CD14-positive monocyte (primary cell): ENCODE measurements at regions not wholly inside any gene's neighbourhood (a gene's known extent, or its start where the extent isn't known, plus 50 kb on each side); places are given as distances from the start of the nearest gene placed in this dataset.

Experiments used
- DNase-seq, 3 donors: peaks; one replicate each; pipeline ENCODE4 v3.0.0-alpha.2; 2011 to 2022
- H2AFZ ChIP-seq: 2 replicates; pipeline ENCODE4 v1.6.0; 2012; ENCODE audit warnings: mild to moderate bottlenecking, low read depth, low read length, inconsistent platforms; ENCODE audit not compliant: insufficient read depth, poor library complexity, severe bottlenecking
- H3K27ac ChIP-seq, 2 donors: 1 replicate in 1 of 2; 2 replicates in 1 of 2; pipeline ENCODE4 v1.5.1; 2012 to 2013; ENCODE audit warnings: low read length in 2 of 2, control low read depth in 1 of 2, inconsistent platforms in 1 of 2, low read depth in 1 of 2, mild to moderate bottlenecking in 1 of 2
- H3K27me3 ChIP-seq, 2 donors: one replicate each; pipeline versions ENCODE4 v1.6.0 to v1.6.1; 2011 to 2013; ENCODE audit warnings: low read length in 2 of 2; ENCODE audit not compliant: control insufficient read depth in 2 of 2, insufficient read depth in 2 of 2
- H3K36me3 ChIP-seq, 2 donors: replicated peaks in 1 of 2; 1 replicate in 1 of 2; 2 replicates in 1 of 2; pipeline versions ENCODE4 v1.5.1 to v1.6.1; 2012 to 2013; ENCODE audit warnings: low read length in 2 of 2, control low read depth in 1 of 2, inconsistent platforms in 1 of 2, mild to moderate bottlenecking in 1 of 2; ENCODE audit not compliant: insufficient read depth in 2 of 2, control insufficient read depth in 1 of 2
- H3K4me1 ChIP-seq, 2 donors: 1 replicate in 1 of 2; 2 replicates in 1 of 2; pipeline versions ENCODE4 v1.5.1 to v1.6.1; 2012 to 2013; ENCODE audit warnings: low read length in 2 of 2, control low read depth in 1 of 2, inconsistent platforms in 1 of 2, mild to moderate bottlenecking in 1 of 2, moderate library complexity in 1 of 2; ENCODE audit not compliant: insufficient read depth in 2 of 2, control insufficient read depth in 1 of 2
- H3K4me2 ChIP-seq: replicated peaks from 2 replicates; pipeline ENCODE3; 2012; ENCODE audit warnings: low read length, moderate library complexity, mild to moderate bottlenecking; ENCODE audit not compliant: poor library complexity, severe bottlenecking; ENCODE audit errors: extremely low read depth
- H3K4me3 ChIP-seq, 3 experiments: fragments of 200-600 bp in 1 of 3; sonication (generic) in 1 of 3; replicated peaks in 1 of 3; 1 replicate in 2 of 3; 2 replicates in 1 of 3; pipeline ENCODE4 v1.5.1; 2011 to 2013; ENCODE audit warnings: low read length in 3 of 3, mild to moderate bottlenecking in 3 of 3, control low read depth in 2 of 3, low read depth in 2 of 3, inconsistent platforms in 1 of 3, moderate library complexity in 1 of 3
- H3K79me2 ChIP-seq: 2 replicates; pipeline ENCODE4 v1.6.0; 2012; ENCODE audit warnings: mild to moderate bottlenecking, control low read depth, inconsistent platforms, low read length, moderate library complexity; ENCODE audit not compliant: insufficient read depth
- H3K9ac ChIP-seq: 2 replicates; pipeline ENCODE4 v1.6.0; 2017; ENCODE audit warnings: low read length, mild to moderate bottlenecking; ENCODE audit not compliant: insufficient read depth, poor library complexity, severe bottlenecking
- H3K9me3 ChIP-seq, 2 donors: replicated peaks in 1 of 2; 1 replicate in 1 of 2; 2 replicates in 1 of 2; pipeline versions ENCODE4 v1.5.1 to v1.6.1; 2012 to 2013; ENCODE audit warnings: low read length in 2 of 2, control low read depth in 1 of 2; ENCODE audit not compliant: control insufficient read depth in 1 of 2, insufficient read depth in 1 of 2
- H4K20me1 ChIP-seq: 2 replicates; pipeline ENCODE4 v1.6.0; 2012; ENCODE audit warnings: mild to moderate bottlenecking, low read length, control low read depth, moderate library complexity; ENCODE audit not compliant: insufficient read depth
- H3K27ac Mint-ChIP-seq, 7 donors: one replicate each; pipeline ENCODE4 v1.8.0; 2020; ENCODE audit warnings: mild to moderate bottlenecking in 7 of 7, mixed read lengths in 7 of 7, moderate library complexity in 6 of 7, inconsistent platforms in 2 of 7
- H3K27me3 Mint-ChIP-seq, 3 donors: one replicate each; pipeline ENCODE4 v1.8.0; 2021 to 2022; ENCODE audit warnings: low read depth in 3 of 3, mild to moderate bottlenecking in 3 of 3, mixed read lengths in 3 of 3, moderate library complexity in 3 of 3, inconsistent platforms in 1 of 3
- H3K36me3 Mint-ChIP-seq, 2 donors: one replicate each; pipeline ENCODE4 v1.8.0; 2020; ENCODE audit warnings: mixed read lengths in 2 of 2, inconsistent platforms in 1 of 2, mild to moderate bottlenecking in 1 of 2
- H3K4me1 Mint-ChIP-seq: one replicate; pipeline ENCODE4 v1.8.0; 2020; ENCODE audit warnings: mild to moderate bottlenecking, mixed read lengths
- H3K4me3 Mint-ChIP-seq, 2 donors: one replicate each; pipeline ENCODE4 v1.8.0; 2020; ENCODE audit warnings: mild to moderate bottlenecking in 2 of 2, mixed read lengths in 2 of 2, moderate library complexity in 1 of 2
- H3K9me3 Mint-ChIP-seq, 7 donors: one replicate each; pipeline ENCODE4 v1.8.0; 2020 to 2022; ENCODE audit warnings: mixed read lengths in 7 of 7, mild to moderate bottlenecking in 6 of 7, moderate library complexity in 6 of 7, inconsistent platforms in 2 of 7
- WGBS: methylation state at CpG from one replicate; pipeline ENCODE4 v1.1.5; 2013; ENCODE audit warnings: missing lambda C conversion rate; ENCODE audit not compliant: insufficient coverage; 5-methylcytosine and 5-hydroxymethylcytosine counted together
- intact Hi-C, 2 donors: fragments of 100-400 bp; cut with micrococcal nuclease; formaldehyde crosslinking; loops; one replicate each; pipeline versions ENCODE4 v1.15.0 to v1.15.1; 2023
- TF ChIP-seq, protein P1 (sequence below): fragments of 200-600 bp; IDR thresholded peaks from one replicate; pipeline ENCODE4 v1.8.0; 2022; ENCODE audit warnings: antibody characterized with exemption, mild to moderate bottlenecking

GRCh38 chr2:129799036-129799958, 180.2 kb upstream of the RAB6C start:
- H3K36me3 Mint-ChIP-seq = no peaks in the 10 kb centered on the region
- DNase-seq = no peak
- intact Hi-C loops = no loop called here
- Histone ChIP-seq H3K36me3 (no peaks in the 10 kb centered on the region), H3K4me1 (no peaks in the 10 kb centered on the region), H3K27ac (no peak overlapping the region), H2AFZ (no peak overlapping the region), H3K9ac (no peak overlapping the region), H3K4me3 (no peak overlapping the region), H3K27me3 (no peaks in the 10 kb centered on the region), H4K20me1 (no peaks in the 10 kb centered on the region), H3K4me2 (no peak overlapping the region), H3K9me3 (no peaks in the 10 kb centered on the region), H3K79me2 (no peaks in the 10 kb centered on the region)
- H3K9me3 Mint-ChIP-seq = no peaks in the 10 kb centered on the region
- 95% methylated on average over 14 of the region's 18 CpGs for WGBS
- H3K4me3 Mint-ChIP-seq = no peak overlapping the region
- TF ChIP-seq, protein P1, sequence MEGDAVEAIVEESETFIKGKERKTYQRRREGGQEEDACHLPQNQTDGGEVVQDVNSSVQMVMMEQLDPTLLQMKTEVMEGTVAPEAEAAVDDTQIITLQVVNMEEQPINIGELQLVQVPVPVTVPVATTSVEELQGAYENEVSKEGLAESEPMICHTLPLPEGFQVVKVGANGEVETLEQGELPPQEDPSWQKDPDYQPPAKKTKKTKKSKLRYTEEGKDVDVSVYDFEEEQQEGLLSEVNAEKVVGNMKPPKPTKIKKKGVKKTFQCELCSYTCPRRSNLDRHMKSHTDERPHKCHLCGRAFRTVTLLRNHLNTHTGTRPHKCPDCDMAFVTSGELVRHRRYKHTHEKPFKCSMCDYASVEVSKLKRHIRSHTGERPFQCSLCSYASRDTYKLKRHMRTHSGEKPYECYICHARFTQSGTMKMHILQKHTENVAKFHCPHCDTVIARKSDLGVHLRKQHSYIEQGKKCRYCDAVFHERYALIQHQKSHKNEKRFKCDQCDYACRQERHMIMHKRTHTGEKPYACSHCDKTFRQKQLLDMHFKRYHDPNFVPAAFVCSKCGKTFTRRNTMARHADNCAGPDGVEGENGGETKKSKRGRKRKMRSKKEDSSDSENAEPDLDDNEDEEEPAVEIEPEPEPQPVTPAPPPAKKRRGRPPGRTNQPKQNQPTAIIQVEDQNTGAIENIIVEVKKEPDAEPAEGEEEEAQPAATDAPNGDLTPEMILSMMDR = no peak
- peaks cover 3% of the 10 kb centered on the region for H3K4me1 Mint-ChIP-seq
- H3K27me3 Mint-ChIP-seq = peaks cover 3 to 13% (median 6%) of the 10 kb centered on the region in 3 donors
- no peak overlapping the region for H3K27ac Mint-ChIP-seq

- Histone ChIP-seq H4K20me1 (no peaks in the 10 kb centered on the region), H3K36me3 (no peaks in the 10 kb centered on the region), H3K79me2 (no peaks in the 10 kb centered on the region), H3K27ac (no peak overlapping the region), H3K4me1 (no peaks in the 10 kb centered on the region), H3K9ac (no peak overlapping the region), H3K27me3 (no peaks in the 10 kb centered on the region), H2AFZ (no peak overlapping the region), H3K4me2 (no peak overlapping the region), H3K9me3 (no peaks in the 10 kb centered on the region), H3K4me3 (no peak overlapping the region)
- no peak for DNase-seq
- intact Hi-C loops = no loop called here
- Mint-ChIP-seq H3K4me3 (no peak overlapping the region), H3K4me1 (peaks cover 3% of the 10 kb centered on the region), H3K36me3 (no peaks in the 10 kb centered on the region), H3K9me3 (no peaks in the 10 kb centered on the region), H3K27me3 (peaks cover 3 to 8% (median 6%) of the 10 kb centered on the region in 3 donors), H3K27ac (no peak overlapping the region)
- TF ChIP-seq, protein P1 = no peak
- 100% methylated on average over 2 of the region's 5 CpGs for WGBS
Measured at GRCh38 chr2:129800285-129800684, 179.2 kb upstream of the RAB6C start.
